Ascending aorta (tissue), 2 donors: ENCODE measurements at regions not wholly inside any gene's neighbourhood (a gene's known extent, or its start where the extent isn't known, plus 50 kb on each side); places are given as distances from the start of the nearest gene placed in this dataset.

Source experiments
- DNase-seq, 2 donors: peaks; one replicate each; pipeline ENCODE4 v3.0.0-alpha.2; 2019; ENCODE audit warnings: low spot score in 2 of 2
- H3K27ac ChIP-seq, 2 donors: fragments of 200-600 bp; sonication (generic); one replicate each; pipeline ENCODE4 v1.5.1; 2016 to 2017; ENCODE audit warnings: mild to moderate bottlenecking in 1 of 2
- H3K27me3 ChIP-seq: fragments of 200-600 bp; sonication (generic); one replicate; pipeline ENCODE4 v1.5.1; 2017
- H3K36me3 ChIP-seq, 2 donors: fragments of 200-600 bp; sonication (generic); one replicate each; pipeline ENCODE4 v1.5.1; 2016
- H3K4me1 ChIP-seq, 2 donors: fragments of 200-600 bp; sonication (generic); one replicate each; pipeline ENCODE4 v1.5.1; 2016 to 2017; ENCODE audit warnings: mild to moderate bottlenecking in 1 of 2
- H3K4me3 ChIP-seq, 2 donors: fragments of 200-600 bp; sonication (generic); one replicate each; pipeline ENCODE4 v1.5.1; 2016 to 2017; ENCODE audit warnings: mild to moderate bottlenecking in 1 of 2
- H3K9me3 ChIP-seq, 2 donors: fragments of 200-600 bp; sonication (generic); one replicate each; pipeline ENCODE4 v1.5.1; 2016
- intact Hi-C: fragments of 100-400 bp; cut with DNase I; formaldehyde crosslinking; loops from one replicate; pipeline ENCODE4 v1.15.1; 2023
- TF ChIP-seq, protein P1 (sequence below), 3 experiments: fragments of 200-600 bp in 2 of 3; fragments of 450-650 bp in 1 of 3; sonication (generic) in 2 of 3; IDR thresholded peaks; one replicate each; pipeline ENCODE4 v1.5.1; 2016 to 2019; ENCODE audit warnings: antibody characterized with exemption in 3 of 3, mild to moderate bottlenecking in 1 of 3, moderate library complexity in 1 of 3

DNA sequence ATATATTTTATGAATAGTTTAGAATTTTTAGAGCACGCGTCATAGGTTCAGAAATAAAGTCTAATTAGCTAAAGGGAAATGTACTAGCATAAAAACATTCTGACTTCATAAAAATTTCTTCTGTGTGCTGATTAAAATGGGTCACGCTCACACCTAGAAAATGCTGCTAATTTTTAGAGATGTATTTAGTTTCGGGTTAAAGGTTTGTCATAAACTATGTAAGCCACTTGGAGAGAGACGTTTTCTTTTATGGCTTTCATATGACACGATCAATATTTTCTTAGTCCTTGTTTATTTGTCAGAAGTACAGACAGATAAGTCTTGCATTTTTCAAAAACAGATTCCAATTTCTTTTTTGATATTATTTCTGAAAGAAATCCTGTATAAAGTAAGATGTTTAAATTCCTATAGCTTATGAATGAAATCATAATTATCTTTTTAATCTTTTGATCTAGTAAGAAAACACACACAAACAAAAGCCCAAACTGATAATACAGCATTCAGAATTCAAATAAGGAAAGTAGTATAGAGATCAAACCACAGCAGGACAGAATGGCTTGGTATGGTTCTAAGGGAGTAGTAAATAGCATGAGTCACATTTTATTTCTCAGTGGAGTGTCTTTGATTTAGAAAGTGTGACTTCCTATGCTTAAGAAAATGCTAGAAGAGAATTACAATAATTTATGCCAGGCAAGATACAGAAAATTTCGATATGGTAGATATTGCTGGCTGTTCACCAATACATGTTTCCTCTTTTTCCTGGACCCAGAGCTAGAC is 236.6 kb downstream of the GPD2 start:
- Histone ChIP-seq H3K36me3 (no peaks in the 10 kb centered on the region), H3K4me1 (no peaks in the 10 kb centered on the region), H3K4me3 (no peak overlapping the region), H3K9me3 (no peaks in the 10 kb centered on the region), H3K27me3 (no peaks in the 10 kb centered on the region), H3K27ac (no peak overlapping the region)
- intact Hi-C loops, result no loop called here
- no peak for DNase-seq
- TF ChIP-seq, protein P1, sequence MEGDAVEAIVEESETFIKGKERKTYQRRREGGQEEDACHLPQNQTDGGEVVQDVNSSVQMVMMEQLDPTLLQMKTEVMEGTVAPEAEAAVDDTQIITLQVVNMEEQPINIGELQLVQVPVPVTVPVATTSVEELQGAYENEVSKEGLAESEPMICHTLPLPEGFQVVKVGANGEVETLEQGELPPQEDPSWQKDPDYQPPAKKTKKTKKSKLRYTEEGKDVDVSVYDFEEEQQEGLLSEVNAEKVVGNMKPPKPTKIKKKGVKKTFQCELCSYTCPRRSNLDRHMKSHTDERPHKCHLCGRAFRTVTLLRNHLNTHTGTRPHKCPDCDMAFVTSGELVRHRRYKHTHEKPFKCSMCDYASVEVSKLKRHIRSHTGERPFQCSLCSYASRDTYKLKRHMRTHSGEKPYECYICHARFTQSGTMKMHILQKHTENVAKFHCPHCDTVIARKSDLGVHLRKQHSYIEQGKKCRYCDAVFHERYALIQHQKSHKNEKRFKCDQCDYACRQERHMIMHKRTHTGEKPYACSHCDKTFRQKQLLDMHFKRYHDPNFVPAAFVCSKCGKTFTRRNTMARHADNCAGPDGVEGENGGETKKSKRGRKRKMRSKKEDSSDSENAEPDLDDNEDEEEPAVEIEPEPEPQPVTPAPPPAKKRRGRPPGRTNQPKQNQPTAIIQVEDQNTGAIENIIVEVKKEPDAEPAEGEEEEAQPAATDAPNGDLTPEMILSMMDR (IDR thresholded peaks at IDR 0.05), result no peak

DNA sequence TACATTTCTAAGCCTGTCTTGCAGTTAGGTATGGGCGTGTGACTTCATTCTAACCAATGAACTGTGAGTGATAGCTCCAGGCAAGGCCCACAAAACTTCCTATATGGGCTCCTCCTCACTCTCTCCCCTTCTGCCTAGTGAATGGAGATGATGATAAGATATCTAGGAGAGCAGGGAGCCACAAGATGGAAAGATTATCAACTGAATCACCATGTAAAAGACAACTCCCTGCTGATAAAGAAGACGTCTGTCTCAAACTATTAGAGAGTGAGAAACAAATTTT is 237.1 kb downstream of the GPD2 start:
- TF ChIP-seq, protein P1 (IDR thresholded peaks at IDR 0.05), result no peak
- no peak for DNase-seq
- Histone ChIP-seq H3K36me3 (no peaks in the 10 kb centered on the region), H3K4me1 (no peaks in the 10 kb centered on the region), H3K27me3 (no peaks in the 10 kb centered on the region), H3K9me3 (no peaks in the 10 kb centered on the region), H3K27ac (no peak overlapping the region), H3K4me3 (no peak overlapping the region)
- intact Hi-C loops, result no loop called here

DNA sequence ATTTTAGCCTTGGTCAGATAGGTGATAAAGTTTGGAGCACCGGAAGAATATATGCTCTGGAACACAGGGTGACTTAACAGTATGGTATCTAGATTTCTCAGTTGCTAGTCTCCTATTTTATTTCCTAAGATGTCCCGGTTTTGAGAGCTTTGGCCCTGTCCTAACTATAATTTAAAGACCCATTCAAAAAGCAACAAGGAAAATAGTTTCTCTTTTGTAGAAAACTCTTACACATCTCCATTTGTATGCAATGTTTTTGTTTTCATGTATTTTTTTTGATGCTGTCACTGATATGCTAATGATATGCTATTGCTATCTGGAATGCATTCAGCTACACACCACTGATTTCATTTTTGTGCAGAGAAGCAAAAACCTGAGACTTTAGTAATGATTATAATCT is 237.8 kb downstream of the GPD2 start:
- no peaks in the 10 kb centered on the region for H3K4me1 ChIP-seq
- H3K9me3 ChIP-seq, result no peaks in the 10 kb centered on the region
- no peak for DNase-seq
- intact Hi-C loops, result no loop called here
- no peak overlapping the region for H3K4me3 ChIP-seq
- no peak overlapping the region for H3K27ac ChIP-seq
- H3K36me3 ChIP-seq, result no peaks in the 10 kb centered on the region
- TF ChIP-seq, protein P1 (IDR thresholded peaks at IDR 0.05), result no peak
- H3K27me3 ChIP-seq, result no peaks in the 10 kb centered on the region

DNA sequence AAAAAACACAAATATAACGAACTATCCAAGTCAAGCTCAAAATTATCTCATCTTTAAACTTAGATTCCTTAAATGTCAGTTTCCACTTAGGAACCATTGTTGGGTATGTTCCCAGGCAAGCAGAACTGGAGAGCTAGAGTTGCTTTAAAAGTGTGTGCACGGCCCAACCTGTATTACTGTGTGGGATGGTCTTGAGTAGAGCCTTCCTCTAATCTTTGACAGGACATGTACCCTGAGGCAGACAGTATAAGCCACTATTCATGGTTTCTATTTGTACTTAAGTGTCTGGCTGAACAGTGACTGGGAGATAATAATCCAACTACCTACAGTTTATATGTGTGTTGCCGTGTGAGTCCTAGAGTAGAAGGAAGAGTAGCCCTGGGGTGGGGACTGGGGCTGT is 239.7 kb downstream of the GPD2 start:
- no peaks in the 10 kb centered on the region for H3K9me3 ChIP-seq
- no peaks in the 10 kb centered on the region for H3K4me1 ChIP-seq
- H3K27me3 ChIP-seq, result no peaks in the 10 kb centered on the region
- no peak overlapping the region for H3K4me3 ChIP-seq
- TF ChIP-seq, protein P1 (IDR thresholded peaks at IDR 0.05), result no peak
- DNase-seq, result no peak
- H3K36me3 ChIP-seq, result no peaks in the 10 kb centered on the region
- intact Hi-C loops, result no loop called here
- no peak overlapping the region for H3K27ac ChIP-seq

DNA sequence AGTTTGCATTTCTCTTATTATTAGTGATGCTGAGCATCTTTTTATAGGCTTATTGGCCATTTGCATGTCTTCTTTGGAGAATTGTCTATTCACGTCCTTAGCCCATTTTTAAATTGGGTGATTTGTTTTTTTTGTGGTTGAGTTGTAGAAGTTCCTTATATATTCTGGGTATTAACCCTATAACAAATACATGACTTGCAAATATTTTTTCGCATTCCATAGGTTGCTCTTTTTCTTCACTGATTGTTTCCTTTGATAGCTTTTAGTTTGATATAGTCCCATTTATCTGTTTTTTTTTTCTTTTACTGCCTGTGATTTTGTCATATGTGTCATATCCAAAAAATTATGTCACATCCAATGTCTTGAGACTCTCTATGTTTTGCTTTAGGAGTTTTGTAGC is 243.6 kb downstream of the GPD2 start:
- intact Hi-C loops, result no loop called here
- Histone ChIP-seq H3K27ac (no peak overlapping the region), H3K36me3 (no peaks in the 10 kb centered on the region), H3K27me3 (no peaks in the 10 kb centered on the region), H3K4me3 (no peak overlapping the region), H3K4me1 (no peaks in the 10 kb centered on the region), H3K9me3 (no peaks in the 10 kb centered on the region)
- DNase-seq, result no peak
- TF ChIP-seq, protein P1 (IDR thresholded peaks at IDR 0.05), result no peak

DNA sequence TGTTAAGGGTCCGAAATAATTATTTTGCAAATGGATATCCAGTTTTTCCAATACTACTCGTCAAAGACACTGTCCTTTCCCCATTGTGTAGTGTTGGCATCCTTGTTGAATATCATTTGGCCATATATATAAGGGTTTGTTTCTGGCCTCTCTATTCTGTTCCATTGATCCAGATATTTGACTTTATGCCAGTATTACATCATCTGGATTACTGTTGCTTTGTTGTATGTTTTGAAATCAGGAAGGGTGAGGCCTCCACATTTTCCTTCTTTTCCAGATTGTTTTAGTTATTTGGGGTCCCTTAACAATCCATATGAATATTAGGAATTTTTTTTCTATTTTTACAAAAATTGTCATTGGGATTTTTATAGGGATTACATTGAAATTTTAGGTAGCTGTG is 244.1 kb downstream of the GPD2 start:
- Histone ChIP-seq H3K9me3 (no peaks in the 10 kb centered on the region), H3K4me3 (no peak overlapping the region), H3K4me1 (no peaks in the 10 kb centered on the region), H3K27me3 (no peaks in the 10 kb centered on the region), H3K27ac (no peak overlapping the region), H3K36me3 (no peaks in the 10 kb centered on the region)
- DNase-seq, result no peak
- TF ChIP-seq, protein P1 (IDR thresholded peaks at IDR 0.05), result no peak
- intact Hi-C loops, result no loop called here
